Left lung (tissue), 4 donors: ENCODE measurements at regions not wholly inside any gene's neighbourhood (a gene's known extent, or its start where the extent isn't known, plus 50 kb on each side); places are given as distances from the start of the nearest gene placed in this dataset.

ENCODE experiments used
- ATAC-seq: fragments of 200-7000 bp; cut with Tn5 transposase; one replicate; pipeline ENCODE4 v1.9.1; 2020; ENCODE audit warnings: moderate library complexity
- DNase-seq, 4 donors: peaks; one replicate each; pipeline ENCODE4 v3.0.0-alpha.2; 2013 to 2020
- H3K27ac ChIP-seq, 2 donors: fragments of 200-600 bp; sonication (generic) in 1 of 2; one replicate each; pipeline versions ENCODE4 v1.5.0 to v1.8.0; 2020 to 2021
- H3K27me3 ChIP-seq, 2 donors: fragments of 200-600 bp; sonication (generic) in 1 of 2; one replicate each; pipeline versions ENCODE4 v1.5.0 to v1.8.0; 2020 to 2021
- H3K36me3 ChIP-seq, 2 donors: fragments of 200-600 bp; sonication (generic) in 1 of 2; one replicate each; pipeline versions ENCODE4 v1.5.0 to v1.8.0; 2020 to 2021
- H3K4me1 ChIP-seq, 2 donors: fragments of 200-600 bp; one replicate each; pipeline ENCODE4 v1.8.0; 2021
- H3K4me3 ChIP-seq, 2 donors: fragments of 200-600 bp; sonication (generic) in 1 of 2; one replicate each; pipeline versions ENCODE4 v1.5.0 to v1.8.0; 2020 to 2021; ENCODE audit warnings: mild to moderate bottlenecking in 1 of 2
- H3K9me3 ChIP-seq, 2 donors: fragments of 200-600 bp; sonication (generic) in 1 of 2; one replicate each; pipeline versions ENCODE4 v1.5.0 to v1.8.0; 2020 to 2021
- intact Hi-C, 2 donors: fragments of 100-400 bp; cut with DNase I; formaldehyde crosslinking; loops; one replicate each; pipeline versions ENCODE4 v1.11.2 to v1.14.2; 2022
- TF ChIP-seq, protein P1 (sequence below), 2 donors: fragments of 200-600 bp; sonication (generic) in 1 of 2; IDR thresholded peaks; one replicate each; pipeline versions ENCODE4 v1.5.0 to v1.8.0; 2021; ENCODE audit warnings: antibody characterized with exemption in 2 of 2
- donor health status: DM: no; HTN: yes; CAD: no.
- donor health status: DM: no; HTN: no; CAD: no.

DNA sequence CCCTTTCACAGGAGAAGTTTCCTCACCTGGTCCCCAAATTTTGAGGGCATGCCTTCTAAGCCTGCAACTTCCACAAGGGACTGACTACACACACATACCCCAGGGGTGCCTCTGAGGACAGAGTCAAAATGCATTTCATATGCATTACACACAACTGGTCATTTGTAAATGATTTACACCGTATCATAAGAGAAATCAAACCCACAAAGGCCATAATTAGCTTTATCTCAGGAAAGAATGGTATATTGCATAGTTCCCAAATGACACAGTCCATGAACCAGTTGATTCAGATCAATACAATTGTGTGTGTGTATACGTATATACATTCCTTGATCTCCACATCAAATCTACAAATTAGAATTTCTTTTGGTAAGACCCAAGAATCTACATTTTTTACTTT is 203.3 kb upstream of the PRDM1 start:
- Histone ChIP-seq H3K27ac (no peak overlapping the region), H3K27me3 (no peaks in the 10 kb centered on the region), H3K36me3 (no peaks in the 10 kb centered on the region), H3K4me1 (peaks cover 0 to 33% of the 10 kb centered on the region in 2 donors), H3K4me3 (no peak overlapping the region), H3K9me3 (no peaks in the 10 kb centered on the region)
- intact Hi-C loops, result no loop called here
- TF ChIP-seq, protein P1, sequence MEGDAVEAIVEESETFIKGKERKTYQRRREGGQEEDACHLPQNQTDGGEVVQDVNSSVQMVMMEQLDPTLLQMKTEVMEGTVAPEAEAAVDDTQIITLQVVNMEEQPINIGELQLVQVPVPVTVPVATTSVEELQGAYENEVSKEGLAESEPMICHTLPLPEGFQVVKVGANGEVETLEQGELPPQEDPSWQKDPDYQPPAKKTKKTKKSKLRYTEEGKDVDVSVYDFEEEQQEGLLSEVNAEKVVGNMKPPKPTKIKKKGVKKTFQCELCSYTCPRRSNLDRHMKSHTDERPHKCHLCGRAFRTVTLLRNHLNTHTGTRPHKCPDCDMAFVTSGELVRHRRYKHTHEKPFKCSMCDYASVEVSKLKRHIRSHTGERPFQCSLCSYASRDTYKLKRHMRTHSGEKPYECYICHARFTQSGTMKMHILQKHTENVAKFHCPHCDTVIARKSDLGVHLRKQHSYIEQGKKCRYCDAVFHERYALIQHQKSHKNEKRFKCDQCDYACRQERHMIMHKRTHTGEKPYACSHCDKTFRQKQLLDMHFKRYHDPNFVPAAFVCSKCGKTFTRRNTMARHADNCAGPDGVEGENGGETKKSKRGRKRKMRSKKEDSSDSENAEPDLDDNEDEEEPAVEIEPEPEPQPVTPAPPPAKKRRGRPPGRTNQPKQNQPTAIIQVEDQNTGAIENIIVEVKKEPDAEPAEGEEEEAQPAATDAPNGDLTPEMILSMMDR (IDR thresholded peaks at IDR 0.05), result no peak
- ATAC-seq (no peak), DNase-seq (no peak)

DNA sequence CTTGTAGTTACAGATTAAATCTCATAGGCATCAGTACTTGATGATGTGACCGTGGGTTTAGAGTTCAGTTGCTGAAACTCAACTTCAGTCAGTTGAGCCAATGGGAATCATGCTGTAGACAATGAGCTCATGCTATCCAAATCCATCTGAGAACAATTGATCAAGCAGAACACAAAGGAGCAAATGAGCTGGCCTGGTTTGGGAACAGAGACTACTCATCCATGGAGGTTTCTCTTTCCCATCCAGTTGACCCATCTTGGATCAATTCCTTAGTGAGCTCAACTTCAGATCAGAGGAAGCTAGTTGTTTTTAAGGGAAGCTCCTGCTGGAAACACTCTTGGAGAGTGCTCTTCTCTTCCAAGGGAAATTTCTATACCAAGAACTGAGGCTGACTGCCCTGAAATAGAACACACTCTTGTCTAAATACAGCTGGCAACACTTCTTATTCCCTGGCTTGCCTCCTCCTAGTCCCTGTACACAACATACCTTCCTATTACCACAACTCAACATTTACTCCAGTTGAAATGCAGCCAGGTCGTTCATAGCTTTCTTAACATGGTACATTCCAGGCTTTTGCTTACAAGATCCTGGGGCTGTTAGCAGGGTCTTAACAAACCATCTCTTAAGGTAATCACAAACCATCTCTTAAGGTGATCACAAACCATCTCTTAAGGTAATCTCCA is 203.9 kb upstream of the PRDM1 start:
- DNase-seq, result no peak
- TF ChIP-seq, protein P1 (IDR thresholded peaks at IDR 0.05), result no peak
- H3K4me3 ChIP-seq, result no peak overlapping the region
- peaks cover 0 to 33% of the 10 kb centered on the region in 2 donors for H3K4me1 ChIP-seq
- no peaks in the 10 kb centered on the region for H3K9me3 ChIP-seq
- no peaks in the 10 kb centered on the region for H3K27me3 ChIP-seq
- no peak for ATAC-seq
- intact Hi-C loops, result no loop called here
- H3K27ac ChIP-seq, result no peak overlapping the region
- no peaks in the 10 kb centered on the region for H3K36me3 ChIP-seq

DNA sequence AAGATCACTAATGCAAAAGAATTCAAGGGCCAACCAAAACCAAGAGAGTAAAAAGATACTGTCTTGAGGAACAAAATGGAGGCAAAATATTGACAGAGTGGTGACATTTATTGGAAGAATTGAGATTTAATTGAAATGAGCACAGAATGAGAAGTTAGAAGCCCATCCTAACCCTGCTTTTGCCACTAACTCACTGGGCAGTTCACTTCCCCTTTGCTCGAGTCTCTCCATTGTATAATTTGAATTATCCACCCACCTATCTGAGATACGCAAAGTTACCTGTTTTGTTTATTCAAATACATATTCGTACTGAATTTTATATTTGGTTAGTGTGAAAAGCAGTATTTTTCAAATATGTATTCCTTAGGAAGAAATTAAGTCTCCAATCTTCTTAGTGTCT is 204.5 kb upstream of the PRDM1 start:
- H3K4me1 ChIP-seq, result peaks cover 0 to 30% of the 10 kb centered on the region in 2 donors
- DNase-seq (no peak), ATAC-seq (no peak)
- H3K4me3 ChIP-seq, result no peak overlapping the region
- H3K27me3 ChIP-seq, result no peaks in the 10 kb centered on the region
- no peaks in the 10 kb centered on the region for H3K9me3 ChIP-seq
- intact Hi-C loops, result no loop called here
- no peaks in the 10 kb centered on the region for H3K36me3 ChIP-seq
- TF ChIP-seq, protein P1 (IDR thresholded peaks at IDR 0.05), result no peak
- no peak overlapping the region for H3K27ac ChIP-seq

DNA sequence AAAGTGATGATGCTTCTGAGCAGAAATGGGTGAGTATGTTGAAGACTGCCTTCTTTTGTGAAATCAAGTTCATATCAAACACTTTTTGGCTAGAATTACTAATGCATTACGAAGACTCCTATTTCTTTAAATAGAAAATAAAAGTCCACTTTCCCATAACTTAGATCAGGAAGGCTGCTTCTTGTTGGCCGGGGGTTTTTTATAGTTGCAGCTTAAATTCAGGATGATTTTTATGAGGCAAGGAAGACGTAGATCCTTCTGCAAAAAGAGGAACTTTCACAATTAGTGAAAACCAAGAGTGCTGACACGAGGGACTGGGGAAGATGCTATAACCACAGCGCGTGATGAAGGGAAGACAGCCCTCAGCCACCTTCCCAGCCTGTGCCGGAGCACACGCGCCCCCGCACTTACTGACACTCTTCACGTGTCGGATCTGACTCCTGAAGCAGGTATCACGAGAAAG is 206.1 kb upstream of the PRDM1 start:
- H3K27me3 ChIP-seq, result no peaks in the 10 kb centered on the region
- H3K9me3 ChIP-seq, result no peaks in the 10 kb centered on the region
- TF ChIP-seq, protein P1 (IDR thresholded peaks at IDR 0.05), result no peak
- DNase-seq (peak in 2 of 4 donors; percentile 69 to 79), ATAC-seq (peak; percentile 78)
- H3K27ac ChIP-seq, result peak overlapping the region in 1 of 2 donors; percentile 35
- H3K4me3 ChIP-seq, result no peak overlapping the region
- H3K4me1 ChIP-seq, result peaks cover 0 to 17% of the 10 kb centered on the region in 2 donors
- intact Hi-C loops, result no loop called here
- no peaks in the 10 kb centered on the region for H3K36me3 ChIP-seq

DNA sequence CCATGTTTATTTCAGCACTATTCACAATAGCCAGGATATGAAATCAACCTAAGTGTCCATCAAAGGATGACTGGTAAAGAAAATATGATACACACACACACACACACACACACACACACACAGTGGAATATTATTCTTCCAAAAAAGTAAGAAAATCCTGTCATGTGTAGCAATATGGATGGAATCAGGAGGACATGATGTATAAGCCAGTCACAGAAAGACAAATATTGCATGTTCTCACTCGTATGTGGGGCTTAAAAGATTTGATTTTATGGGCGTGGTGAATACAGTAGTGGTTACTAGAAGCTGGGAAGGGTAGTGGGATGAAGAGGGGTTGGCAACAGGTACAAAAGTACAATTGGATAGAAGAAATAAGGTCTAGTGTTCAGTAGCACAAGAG is 207.0 kb upstream of the PRDM1 start:
- H3K27me3 ChIP-seq, result no peaks in the 10 kb centered on the region
- intact Hi-C loops, result no loop called here
- DNase-seq (no peak), ATAC-seq (no peak)
- no peak overlapping the region for H3K27ac ChIP-seq
- no peak overlapping the region for H3K4me3 ChIP-seq
- H3K9me3 ChIP-seq, result no peaks in the 10 kb centered on the region
- no peaks in the 10 kb centered on the region for H3K36me3 ChIP-seq
- TF ChIP-seq, protein P1 (IDR thresholded peaks at IDR 0.05), result no peak
- peaks cover 0 to 17% of the 10 kb centered on the region in 2 donors for H3K4me1 ChIP-seq
